ENCODE measurements at regions not wholly inside any gene's neighbourhood (a gene's known extent, or its start where the extent isn't known, plus 50 kb on each side); places are given as distances from the start of the nearest gene placed in this dataset.

DNA sequence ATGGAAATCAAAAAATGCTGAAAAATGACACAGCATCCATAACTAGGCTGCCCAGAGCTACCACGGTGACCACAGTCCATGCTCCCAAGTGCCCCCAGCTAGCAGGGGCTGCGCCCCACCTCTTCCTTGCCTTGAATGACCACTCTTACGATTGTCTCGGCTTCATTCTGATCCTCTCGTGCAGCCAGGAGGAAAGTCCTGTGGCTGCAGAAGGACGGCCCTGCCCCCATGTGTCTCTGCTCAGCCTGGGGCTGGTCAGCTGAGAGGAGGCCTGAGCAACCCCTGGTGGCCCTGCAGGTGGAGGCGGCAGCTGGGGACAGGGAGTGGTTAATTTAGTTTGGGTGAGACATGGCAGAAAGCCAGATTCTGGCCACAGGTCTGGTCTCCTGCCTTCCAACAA, 54.3 kb downstream of the KCNF1 start:
- TF ChIP-seq POLR2A (IDR thresholded peaks at IDR 0.05; ENCODE audit: low read length) (no peak), GATA1 (IDR thresholded peaks at IDR 0.05; ENCODE audit: low read depth, low read length) (no peak)

Measured in erythroblast (primary cell).